Panc1 (cell line): ENCODE measurements at regions not wholly inside any gene's neighbourhood (a gene's known extent, or its start where the extent isn't known, plus 50 kb on each side); places are given as distances from the start of the nearest gene placed in this dataset.

Experiments used
- POLR2AphosphoS5 ChIP-seq: IDR thresholded peaks from 2 replicates; pipeline ENCODE4 v1.6.1; 2012; ENCODE audit warnings: mild to moderate bottlenecking, low read depth, low read length, moderate library complexity
- REST ChIP-seq, 2 experiments: IDR thresholded peaks; 2 replicates each; pipeline ENCODE4 v1.6.1; 2011 to 2012; ENCODE audit warnings: low read depth in 2 of 2, control low read depth in 1 of 2, low read length in 1 of 2, mild to moderate bottlenecking in 1 of 2, moderate library complexity in 1 of 2; ENCODE audit not compliant: insufficient read depth in 1 of 2
- TCF7L2 ChIP-seq: IDR thresholded peaks from 2 replicates; pipeline ENCODE4 v1.6.1; 2011; ENCODE audit warnings: mild to moderate bottlenecking, low read depth, low read length, inconsistent platforms
- TF ChIP-seq, protein P1 (sequence below): fragments of 450-650 bp; IDR thresholded peaks from 2 replicates; pipeline ENCODE4 v1.5.1; 2017; ENCODE audit warnings: mild to moderate bottlenecking

- TF ChIP-seq, protein P1, sequence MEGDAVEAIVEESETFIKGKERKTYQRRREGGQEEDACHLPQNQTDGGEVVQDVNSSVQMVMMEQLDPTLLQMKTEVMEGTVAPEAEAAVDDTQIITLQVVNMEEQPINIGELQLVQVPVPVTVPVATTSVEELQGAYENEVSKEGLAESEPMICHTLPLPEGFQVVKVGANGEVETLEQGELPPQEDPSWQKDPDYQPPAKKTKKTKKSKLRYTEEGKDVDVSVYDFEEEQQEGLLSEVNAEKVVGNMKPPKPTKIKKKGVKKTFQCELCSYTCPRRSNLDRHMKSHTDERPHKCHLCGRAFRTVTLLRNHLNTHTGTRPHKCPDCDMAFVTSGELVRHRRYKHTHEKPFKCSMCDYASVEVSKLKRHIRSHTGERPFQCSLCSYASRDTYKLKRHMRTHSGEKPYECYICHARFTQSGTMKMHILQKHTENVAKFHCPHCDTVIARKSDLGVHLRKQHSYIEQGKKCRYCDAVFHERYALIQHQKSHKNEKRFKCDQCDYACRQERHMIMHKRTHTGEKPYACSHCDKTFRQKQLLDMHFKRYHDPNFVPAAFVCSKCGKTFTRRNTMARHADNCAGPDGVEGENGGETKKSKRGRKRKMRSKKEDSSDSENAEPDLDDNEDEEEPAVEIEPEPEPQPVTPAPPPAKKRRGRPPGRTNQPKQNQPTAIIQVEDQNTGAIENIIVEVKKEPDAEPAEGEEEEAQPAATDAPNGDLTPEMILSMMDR: no peak
- TF ChIP-seq POLR2AphosphoS5 (no peak), TCF7L2 (no peak), REST (IDR thresholded peaks at IDR 0.05; ENCODE audit: insufficient read depth in 1 of 2, low read depth in 2 of 2, low read length in 1 of 2) (no peak)
These were observed 258.8 kb downstream of the RPS24 start for GRCh38 chr10:78292250-78292981.
